ENCODE measurements at regions not wholly inside any gene's neighbourhood (a gene's known extent, or its start where the extent isn't known, plus 50 kb on each side); places are given as distances from the start of the nearest gene placed in this dataset.

DNA sequence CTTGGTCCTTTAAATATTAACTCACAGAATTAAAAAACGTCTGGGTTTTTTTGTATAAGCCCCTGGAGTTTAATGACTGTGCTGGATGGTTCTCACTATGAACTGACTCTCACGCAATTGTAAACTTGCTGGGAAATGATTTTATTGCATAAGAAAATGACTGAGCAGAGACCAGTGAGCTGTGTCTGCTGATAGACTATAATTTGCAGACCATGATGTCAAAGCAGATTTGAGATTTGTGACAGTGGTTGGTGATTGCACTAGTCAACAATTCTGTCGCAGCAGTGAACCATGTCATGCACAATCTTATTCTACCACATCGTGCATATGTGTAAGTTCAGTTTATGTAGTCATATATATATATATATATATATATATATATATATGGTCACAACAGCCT is 85.7 kb upstream of the C9orf72 start:
- no peak for DNase-seq (ENCODE audit: low read depth)
- no peak overlapping the region for H3K4me3 ChIP-seq (ENCODE audit: low read depth, low read length)
- TF ChIP-seq, protein P1, sequence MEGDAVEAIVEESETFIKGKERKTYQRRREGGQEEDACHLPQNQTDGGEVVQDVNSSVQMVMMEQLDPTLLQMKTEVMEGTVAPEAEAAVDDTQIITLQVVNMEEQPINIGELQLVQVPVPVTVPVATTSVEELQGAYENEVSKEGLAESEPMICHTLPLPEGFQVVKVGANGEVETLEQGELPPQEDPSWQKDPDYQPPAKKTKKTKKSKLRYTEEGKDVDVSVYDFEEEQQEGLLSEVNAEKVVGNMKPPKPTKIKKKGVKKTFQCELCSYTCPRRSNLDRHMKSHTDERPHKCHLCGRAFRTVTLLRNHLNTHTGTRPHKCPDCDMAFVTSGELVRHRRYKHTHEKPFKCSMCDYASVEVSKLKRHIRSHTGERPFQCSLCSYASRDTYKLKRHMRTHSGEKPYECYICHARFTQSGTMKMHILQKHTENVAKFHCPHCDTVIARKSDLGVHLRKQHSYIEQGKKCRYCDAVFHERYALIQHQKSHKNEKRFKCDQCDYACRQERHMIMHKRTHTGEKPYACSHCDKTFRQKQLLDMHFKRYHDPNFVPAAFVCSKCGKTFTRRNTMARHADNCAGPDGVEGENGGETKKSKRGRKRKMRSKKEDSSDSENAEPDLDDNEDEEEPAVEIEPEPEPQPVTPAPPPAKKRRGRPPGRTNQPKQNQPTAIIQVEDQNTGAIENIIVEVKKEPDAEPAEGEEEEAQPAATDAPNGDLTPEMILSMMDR (conservative IDR thresholded peaks at IDR 0.05; ENCODE audit: low read depth, low read length), result no peak

DNA sequence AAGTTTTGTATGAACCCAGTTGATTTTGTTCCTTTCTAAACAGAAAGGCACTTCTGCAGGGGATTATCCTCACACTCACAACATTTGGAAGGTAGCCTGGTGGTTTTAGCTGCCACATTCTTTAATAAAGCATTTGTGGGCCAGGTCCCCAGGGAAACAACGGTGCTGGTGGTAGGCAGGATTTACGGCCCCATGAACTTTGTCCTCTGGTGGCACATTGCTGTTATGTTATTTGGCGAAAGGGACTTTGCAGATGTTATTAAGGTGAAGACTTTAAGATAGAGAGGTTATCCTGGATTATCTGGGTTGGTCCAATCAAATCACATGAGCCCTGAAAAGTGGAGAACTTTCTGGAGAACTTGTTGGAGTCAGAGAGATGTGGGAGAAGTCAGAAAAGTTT is 86.3 kb upstream of the C9orf72 start:
- no peak for DNase-seq (ENCODE audit: low read depth)
- H3K4me3 ChIP-seq (ENCODE audit: low read depth, low read length), result no peak overlapping the region
- TF ChIP-seq, protein P1 (conservative IDR thresholded peaks at IDR 0.05; ENCODE audit: low read depth, low read length), result no peak

DNA sequence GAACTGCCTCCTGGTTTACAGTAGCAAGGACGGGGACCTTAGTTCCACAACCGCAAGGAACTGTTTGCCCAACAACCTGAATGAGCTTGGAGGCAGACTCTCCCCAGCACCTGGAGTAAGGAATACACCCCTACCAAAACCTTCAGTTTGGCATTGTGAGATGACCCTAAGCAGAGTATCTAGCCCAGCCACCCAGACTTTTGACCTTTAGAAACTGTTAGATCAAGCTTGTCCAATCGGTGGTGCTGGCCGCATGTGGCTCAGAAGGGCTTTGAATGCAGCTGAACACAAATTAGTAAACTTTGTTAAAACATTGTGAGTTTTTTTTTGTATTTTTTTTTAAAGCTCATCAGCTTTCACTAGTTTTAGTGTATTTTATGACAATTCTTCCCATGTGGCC is 86.9 kb upstream of the C9orf72 start:
- TF ChIP-seq, protein P1 (conservative IDR thresholded peaks at IDR 0.05; ENCODE audit: low read depth, low read length), result no peak
- H3K4me3 ChIP-seq (ENCODE audit: low read depth, low read length), result no peak overlapping the region
- DNase-seq (ENCODE audit: low read depth), result no peak

DNA sequence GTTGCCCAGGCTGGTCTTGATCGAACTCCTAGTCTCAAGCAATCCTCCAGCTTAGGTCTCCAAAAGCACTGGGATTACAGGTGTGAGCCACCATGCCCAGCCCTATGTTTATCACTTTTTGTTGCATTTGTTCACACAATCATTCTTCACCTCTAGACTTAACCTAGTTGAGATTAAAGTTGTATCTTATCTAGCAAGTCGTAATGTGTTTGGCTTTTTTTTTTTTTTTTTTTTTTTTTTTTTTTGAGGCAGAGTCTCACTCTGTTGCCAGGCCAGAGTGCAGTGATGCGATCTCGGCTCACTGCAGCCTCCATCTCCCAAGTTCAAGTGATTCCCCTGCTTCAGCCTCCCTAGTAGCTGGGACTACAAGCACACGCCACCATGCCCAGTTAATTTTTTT is 90.2 kb upstream of the C9orf72 start:
- TF ChIP-seq, protein P1 (conservative IDR thresholded peaks at IDR 0.05; ENCODE audit: low read depth, low read length), result no peak
- H3K4me3 ChIP-seq (ENCODE audit: low read depth, low read length), result no peak overlapping the region
- no peak for DNase-seq (ENCODE audit: low read depth)

DNA sequence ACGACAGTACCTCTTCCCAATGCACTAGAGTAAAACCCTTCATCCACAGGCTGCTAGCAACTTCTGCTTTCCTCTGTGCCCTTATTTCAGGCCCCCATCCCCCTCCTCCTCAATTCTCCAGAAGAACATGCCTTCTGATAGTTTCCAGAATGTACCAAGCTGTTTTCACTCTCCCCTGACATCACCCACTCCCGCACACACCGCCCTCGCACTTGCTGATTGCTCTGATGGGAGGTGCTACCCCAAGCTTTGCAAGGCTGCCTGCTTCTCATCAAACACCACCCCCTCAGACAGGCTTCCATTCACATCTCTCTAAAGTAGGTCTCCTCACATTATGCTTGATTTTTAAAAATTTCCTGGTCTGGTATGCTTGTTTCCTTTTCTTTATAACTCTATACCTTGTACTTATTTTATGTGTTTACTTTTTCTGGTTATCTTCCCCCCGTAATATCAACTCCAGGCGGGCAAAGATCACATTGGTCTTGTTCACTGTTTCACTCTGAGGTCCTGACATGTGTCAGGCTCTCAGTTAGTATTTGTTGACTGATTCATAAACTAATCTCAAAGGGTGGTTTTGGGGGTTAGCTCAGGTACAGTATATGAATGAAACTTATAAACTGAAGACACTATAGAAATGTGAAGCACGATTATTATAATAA is 91.0 kb upstream of the C9orf72 start:
- H3K4me3 ChIP-seq (ENCODE audit: low read depth, low read length), result no peak overlapping the region
- TF ChIP-seq, protein P1 (conservative IDR thresholded peaks at IDR 0.05; ENCODE audit: low read depth, low read length), result no peak
- DNase-seq (ENCODE audit: low read depth), result no peak

DNA sequence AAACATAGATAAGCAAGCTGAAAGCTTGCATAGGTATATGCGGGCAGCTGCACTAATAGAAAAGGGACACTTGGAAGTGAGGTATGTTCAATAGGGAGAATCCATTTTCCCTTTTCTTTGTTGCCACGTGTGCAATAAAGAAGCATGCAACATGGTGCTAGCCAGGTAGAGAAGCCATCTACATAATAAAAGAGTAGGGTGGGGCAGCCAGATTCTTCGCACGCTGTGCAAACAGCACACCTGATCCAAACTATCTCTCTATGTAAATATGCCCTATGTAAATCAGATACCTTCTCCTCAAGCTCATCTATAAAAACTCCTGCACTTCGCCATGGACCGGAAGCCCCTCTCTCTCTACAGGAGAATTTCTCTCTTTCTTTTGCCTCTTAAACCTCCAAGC is 91.9 kb upstream of the C9orf72 start:
- DNase-seq (ENCODE audit: low read depth), result no peak
- no peak overlapping the region for H3K4me3 ChIP-seq (ENCODE audit: low read depth, low read length)
- TF ChIP-seq, protein P1 (conservative IDR thresholded peaks at IDR 0.05; ENCODE audit: low read depth, low read length), result no peak

DNA sequence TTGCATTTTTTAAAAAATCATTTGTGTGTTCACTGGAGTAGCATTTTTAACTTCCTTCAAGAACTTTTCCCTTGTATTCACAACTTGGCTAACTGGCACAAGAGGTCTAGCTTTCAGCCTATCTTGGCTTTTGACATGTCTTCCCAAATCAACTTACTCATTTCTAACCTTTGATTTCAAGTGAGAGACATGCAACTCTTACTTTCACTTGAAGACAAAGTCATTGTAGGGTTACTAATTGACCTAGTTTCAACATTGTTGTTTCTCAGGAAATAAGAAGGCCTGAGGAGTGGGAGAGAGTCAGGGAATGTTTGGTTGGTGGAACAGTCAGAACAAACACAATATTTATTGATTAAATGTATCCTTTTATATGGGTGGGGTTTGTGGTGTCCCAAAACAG is 95.0 kb upstream of the C9orf72 start:
- DNase-seq (ENCODE audit: low read depth), result no peak
- TF ChIP-seq, protein P1 (conservative IDR thresholded peaks at IDR 0.05; ENCODE audit: low read depth, low read length), result no peak
- no peak overlapping the region for H3K4me3 ChIP-seq (ENCODE audit: low read depth, low read length)

Data from choroid plexus epithelial cell (primary cell).